Kidney (tissue), 13 donors: ENCODE measurements at regions not wholly inside any gene's neighbourhood (a gene's known extent, or its start where the extent isn't known, plus 50 kb on each side); places are given as distances from the start of the nearest gene placed in this dataset.

Experiments used
- DNase-seq, 5 donors: peaks; one replicate each; pipeline ENCODE4 v3.0.0-alpha.2; 2013 to 2020
- FAIRE-seq: peaks from 2 replicates; lab custom pipeline; 2012; peaks lifted over from hg19 to GRCh38; lab: Jason Lieb, UNC
- H3K27ac ChIP-seq, 2 donors: one replicate each; pipeline ENCODE4 v1.7.0; 2013; ENCODE audit warnings: low read depth in 2 of 2, low read length in 2 of 2, inconsistent platforms in 1 of 2
- H3K27me3 ChIP-seq: one replicate; pipeline ENCODE4 v1.7.1; 2013; ENCODE audit warnings: low read length, inconsistent platforms; ENCODE audit not compliant: control insufficient read depth, insufficient read depth
- H3K36me3 ChIP-seq, 3 donors: one replicate each; pipeline versions ENCODE4 v1.7.0 to v1.7.1; 2013; ENCODE audit warnings: low read length in 3 of 3, control low read depth in 1 of 3, inconsistent platforms in 1 of 3; ENCODE audit not compliant: insufficient read depth in 3 of 3, control insufficient read depth in 2 of 3
- H3K4me1 ChIP-seq, 3 donors: one replicate each; pipeline versions ENCODE4 v1.7.0 to v1.7.1; 2013; ENCODE audit warnings: low read length in 3 of 3, inconsistent platforms in 1 of 3, low read depth in 1 of 3; ENCODE audit not compliant: control insufficient read depth in 2 of 3, insufficient read depth in 2 of 3
- H3K4me3 ChIP-seq, 3 donors: one replicate each; pipeline versions ENCODE4 v1.7.0 to v1.8.1; 2013; ENCODE audit warnings: low read length in 3 of 3, control low read depth in 1 of 3, inconsistent platforms in 1 of 3
- H3K9ac ChIP-seq, 3 donors: one replicate each; pipeline versions ENCODE4 v1.7.0 to v1.7.1; 2013; ENCODE audit warnings: low read length in 3 of 3, control low read depth in 1 of 3, inconsistent platforms in 1 of 3
- H3K9me3 ChIP-seq, 3 donors: one replicate each; pipeline versions ENCODE4 v1.7.0 to v1.7.1; 2013; ENCODE audit warnings: low read length in 3 of 3, control low read depth in 1 of 3, inconsistent platforms in 1 of 3; ENCODE audit not compliant: control insufficient read depth in 2 of 3, insufficient read depth in 1 of 3
- intact Hi-C: fragments of 100-400 bp; cut with DNase I; formaldehyde crosslinking; loops from one replicate; pipeline ENCODE4 v1.11.1; 2022
- TF ChIP-seq, protein P1 (sequence below): IDR thresholded peaks from 3 replicates; pipeline ENCODE4 v1.5.1; 2012; ENCODE audit warnings: mild to moderate bottlenecking, moderate library complexity, borderline replicate concordance; ENCODE audit not compliant: insufficient read depth; ENCODE audit errors: extremely low read depth
- donor health status: control.
- donor health status: control.
- donor health status: control.
- donor health status: control.
- donor health status: control.
- donor health status: DM: yes; HTN: yes; CAD: no.
- donor health status: Normal renal cell carcinoma (clear cell type).

DNA sequence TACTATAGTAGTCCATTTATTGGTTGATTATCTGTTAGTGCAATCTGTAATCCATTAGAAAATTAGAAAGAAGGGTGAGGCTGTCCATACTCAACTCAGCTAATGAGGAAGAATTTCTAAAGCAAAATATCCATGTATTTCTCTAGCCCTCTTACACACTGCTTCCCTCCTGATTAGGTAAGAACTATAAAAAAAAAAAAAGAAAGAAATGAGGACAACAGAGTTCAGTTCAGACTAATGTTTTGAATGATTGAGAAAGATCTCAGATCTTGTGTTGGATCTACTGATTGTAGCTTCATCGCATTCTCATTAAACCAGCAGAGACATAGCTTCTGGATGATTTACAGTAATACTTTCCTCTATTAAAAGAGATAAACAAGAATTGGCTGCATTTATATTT is 233.3 kb downstream of the KLF5 start:
- H3K36me3 ChIP-seq: no peaks in the 10 kb centered on the region
- H3K27me3 ChIP-seq: no peaks in the 10 kb centered on the region
- no peak overlapping the region for H3K9ac ChIP-seq
- DNase-seq (no peak), FAIRE-seq (no peak)
- H3K27ac ChIP-seq: no peak overlapping the region
- no peaks in the 10 kb centered on the region for H3K4me1 ChIP-seq
- no peak overlapping the region for H3K4me3 ChIP-seq
- H3K9me3 ChIP-seq: no peaks in the 10 kb centered on the region
- intact Hi-C loops: no loop called here
- TF ChIP-seq, protein P1, sequence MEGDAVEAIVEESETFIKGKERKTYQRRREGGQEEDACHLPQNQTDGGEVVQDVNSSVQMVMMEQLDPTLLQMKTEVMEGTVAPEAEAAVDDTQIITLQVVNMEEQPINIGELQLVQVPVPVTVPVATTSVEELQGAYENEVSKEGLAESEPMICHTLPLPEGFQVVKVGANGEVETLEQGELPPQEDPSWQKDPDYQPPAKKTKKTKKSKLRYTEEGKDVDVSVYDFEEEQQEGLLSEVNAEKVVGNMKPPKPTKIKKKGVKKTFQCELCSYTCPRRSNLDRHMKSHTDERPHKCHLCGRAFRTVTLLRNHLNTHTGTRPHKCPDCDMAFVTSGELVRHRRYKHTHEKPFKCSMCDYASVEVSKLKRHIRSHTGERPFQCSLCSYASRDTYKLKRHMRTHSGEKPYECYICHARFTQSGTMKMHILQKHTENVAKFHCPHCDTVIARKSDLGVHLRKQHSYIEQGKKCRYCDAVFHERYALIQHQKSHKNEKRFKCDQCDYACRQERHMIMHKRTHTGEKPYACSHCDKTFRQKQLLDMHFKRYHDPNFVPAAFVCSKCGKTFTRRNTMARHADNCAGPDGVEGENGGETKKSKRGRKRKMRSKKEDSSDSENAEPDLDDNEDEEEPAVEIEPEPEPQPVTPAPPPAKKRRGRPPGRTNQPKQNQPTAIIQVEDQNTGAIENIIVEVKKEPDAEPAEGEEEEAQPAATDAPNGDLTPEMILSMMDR: no peak

DNA sequence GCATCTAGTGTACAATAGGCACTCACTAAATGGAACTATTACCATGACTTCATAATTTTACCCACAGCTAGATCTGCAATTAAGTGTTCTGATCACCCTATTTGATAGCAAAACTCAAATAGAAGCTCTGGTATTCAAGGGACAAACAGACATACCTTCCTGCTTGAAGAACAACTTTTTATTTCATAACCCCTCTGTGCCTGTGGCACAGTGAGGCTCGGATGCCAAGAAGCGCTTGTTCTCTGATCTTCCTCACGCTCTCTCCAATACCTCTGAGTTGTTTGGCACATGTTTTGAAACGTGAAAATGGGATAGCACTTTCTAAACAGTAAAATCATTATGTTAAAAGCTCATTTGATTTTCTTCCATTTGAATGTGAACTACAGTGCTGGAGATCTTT is 232.0 kb downstream of the KLF5 start:
- H3K4me3 ChIP-seq: no peak overlapping the region
- H3K9ac ChIP-seq: no peak overlapping the region
- H3K27ac ChIP-seq: no peak overlapping the region
- no peak for DNase-seq
- no peak for FAIRE-seq
- TF ChIP-seq, protein P1: no peak
- H3K36me3 ChIP-seq: no peaks in the 10 kb centered on the region
- H3K4me1 ChIP-seq: no peaks in the 10 kb centered on the region
- no peaks in the 10 kb centered on the region for H3K27me3 ChIP-seq
- intact Hi-C loops: no loop called here
- no peaks in the 10 kb centered on the region for H3K9me3 ChIP-seq

DNA sequence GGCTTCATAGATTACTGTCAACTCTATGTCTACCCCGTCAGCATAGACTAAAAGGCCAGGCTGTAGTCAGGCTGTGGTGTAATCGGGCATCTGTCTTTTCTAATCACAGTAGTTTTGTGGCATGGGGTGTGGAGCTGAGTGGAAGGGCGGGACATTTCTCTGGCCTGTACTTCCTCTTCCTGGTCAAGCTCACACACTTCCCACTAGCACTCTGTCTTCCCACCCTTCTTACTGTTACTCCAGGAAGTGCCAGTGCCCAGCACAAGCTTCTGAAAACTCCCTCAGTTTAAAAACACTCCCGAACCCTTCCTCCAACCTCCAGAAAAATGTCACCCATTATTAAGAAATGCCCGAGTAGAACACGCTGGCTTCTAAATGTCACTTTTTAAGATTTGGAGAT is 229.8 kb downstream of the KLF5 start:
- intact Hi-C loops: no loop called here
- no peak overlapping the region for H3K27ac ChIP-seq
- no peak overlapping the region for H3K4me3 ChIP-seq
- no peak for DNase-seq
- H3K9ac ChIP-seq: no peak overlapping the region
- TF ChIP-seq, protein P1: no peak
- no peaks in the 10 kb centered on the region for H3K9me3 ChIP-seq
- FAIRE-seq: no peak
- H3K4me1 ChIP-seq: no peaks in the 10 kb centered on the region
- H3K36me3 ChIP-seq: no peaks in the 10 kb centered on the region
- no peaks in the 10 kb centered on the region for H3K27me3 ChIP-seq

DNA sequence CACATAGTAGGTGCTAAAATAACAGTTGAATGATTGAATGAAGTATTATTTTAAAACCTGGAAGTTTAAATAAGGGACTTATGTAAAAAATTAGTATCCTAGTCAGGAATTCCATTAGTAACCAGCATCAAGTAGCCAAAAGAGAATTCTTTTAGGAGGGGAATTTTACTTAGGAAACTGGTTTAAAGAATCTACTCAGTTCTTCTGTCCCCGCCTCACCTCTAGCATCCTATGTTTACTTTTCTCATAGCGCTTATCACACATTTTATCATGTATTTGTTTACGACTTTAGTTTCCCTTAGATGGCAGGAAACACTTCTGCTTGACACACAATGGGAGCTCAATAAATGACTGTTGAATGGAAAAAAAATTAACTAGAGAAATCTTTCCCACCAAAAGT is 229.0 kb downstream of the KLF5 start:
- intact Hi-C loops: no loop called here
- Histone ChIP-seq H3K9ac (no peak overlapping the region), H3K4me3 (no peak overlapping the region), H3K27me3 (no peaks in the 10 kb centered on the region), H3K36me3 (no peaks in the 10 kb centered on the region), H3K9me3 (no peaks in the 10 kb centered on the region), H3K27ac (no peak overlapping the region), H3K4me1 (no peaks in the 10 kb centered on the region)
- FAIRE-seq (no peak), DNase-seq (no peak)
- TF ChIP-seq, protein P1: no peak
